SK-N-SH (cell line): ENCODE measurements at regions not wholly inside any gene's neighbourhood (a gene's known extent, or its start where the extent isn't known, plus 50 kb on each side); places are given as distances from the start of the nearest gene placed in this dataset.

Source experiments
- CTCF ChIA-PET: fragments of 300-600, 350-600 bp; formaldehyde crosslinking; extraction: SDS; loops from one replicate; lab custom pipeline; 2021; lab: Yijun Ruan, JAX
- POLR2A ChIA-PET: fragments of 350-600 bp; sonication (Branson Sonifier 250); formaldehyde crosslinking; extraction: SDS; loops from one replicate; lab custom pipeline; 2020; ENCODE audit warnings: antibody characterized with exemption, inconsistent platforms; lab: Yijun Ruan, JAX
- DNase-seq: peaks from one replicate; pipeline ENCODE4 v3.0.0; 2012
- H2AFZ ChIP-seq: fragments of 200-600 bp; sonication (generic); 2 replicates; pipeline ENCODE4 v1.8.1; 2016; ENCODE audit warnings: antibody characterized with exemption, mild to moderate bottlenecking, low read depth
- H3F3A ChIP-seq: fragments of 200-600 bp; sonication (generic); replicated peaks from 2 replicates; pipeline ENCODE3; 2016; ENCODE audit warnings: antibody characterized with exemption, mild to moderate bottlenecking; ENCODE audit not compliant: insufficient read depth
- H3K27ac ChIP-seq, 2 experiments: fragments of 200-500 bp in 1 of 2; fragments of 200-600 bp in 1 of 2; sonication (Bioruptor generic) in 1 of 2; sonication (generic), shearing (Covaris generic) in 1 of 2; 2 replicates each; pipeline versions ENCODE4 v1.5.1 to v1.6.1; 2014 to 2016; ENCODE audit warnings: low read depth in 2 of 2, inconsistent platforms in 1 of 2, low read length in 1 of 2, mild to moderate bottlenecking in 1 of 2, mixed read lengths in 1 of 2
- H3K27me3 ChIP-seq: fragments of 200-600 bp; sonication (generic), shearing (Covaris generic); 2 replicates; pipeline ENCODE4 v1.6.1; 2016; ENCODE audit warnings: mixed run types; ENCODE audit not compliant: insufficient read depth
- H3K36me3 ChIP-seq, 2 experiments: fragments of 200-500 bp in 1 of 2; fragments of 200-600 bp in 1 of 2; sonication (Bioruptor generic) in 1 of 2; sonication (generic) in 1 of 2; replicated peaks in 1 of 2; 2 replicates each; pipeline versions ENCODE3 to v1.5.1; 2014 to 2016; ENCODE audit warnings: low read length in 1 of 2, mild to moderate bottlenecking in 1 of 2; ENCODE audit not compliant: insufficient read depth in 2 of 2, control insufficient read depth in 1 of 2
- H3K4me1 ChIP-seq, 2 experiments: fragments of 200-500 bp in 1 of 2; fragments of 200-600 bp in 1 of 2; sonication (Bioruptor generic) in 1 of 2; sonication (generic), shearing (Covaris generic) in 1 of 2; 2 replicates each; pipeline versions ENCODE4 v1.5.1 to v1.6.1; 2014 to 2016; ENCODE audit warnings: low read depth in 1 of 2, low read length in 1 of 2, mixed run types in 1 of 2; ENCODE audit not compliant: insufficient read depth in 2 of 2, control insufficient read depth in 1 of 2
- H3K4me2 ChIP-seq: fragments of 200-600 bp; sonication (generic), shearing (Covaris generic); 2 replicates; pipeline ENCODE4 v1.6.1; 2017; ENCODE audit warnings: mixed run types
- H3K4me3 ChIP-seq, 2 experiments: fragments of 200-500 bp in 1 of 2; fragments of 200-600 bp in 1 of 2; sonication (Bioruptor generic) in 1 of 2; sonication (generic), shearing (Covaris generic) in 1 of 2; 2 replicates each; pipeline versions ENCODE4 v1.5.1 to v1.8.1; 2014 to 2016; ENCODE audit warnings: low read depth in 2 of 2, inconsistent platforms in 1 of 2, low read length in 1 of 2, mild to moderate bottlenecking in 1 of 2, mixed read lengths in 1 of 2, moderate library complexity in 1 of 2
- H3K79me2 ChIP-seq: fragments of 200-600 bp; sonication (generic); 2 replicates; pipeline ENCODE4 v1.8.1; 2017; ENCODE audit warnings: mild to moderate bottlenecking; ENCODE audit not compliant: insufficient read depth
- H3K9ac ChIP-seq: fragments of 200-600 bp; sonication (generic); 2 replicates; pipeline ENCODE4 v1.6.1; 2017; ENCODE audit warnings: mixed run types
- H3K9me2 ChIP-seq: fragments of 200-600 bp; sonication (generic); 2 replicates; pipeline ENCODE4 v1.6.1; 2017; ENCODE audit warnings: mixed run types
- H3K9me3 ChIP-seq: fragments of 200-600 bp; sonication (generic); 2 replicates; pipeline ENCODE4 v1.6.1; 2017; ENCODE audit warnings: mixed run types, mild to moderate bottlenecking, moderate library complexity
- H4K20me1 ChIP-seq: fragments of 200-600 bp; sonication (generic); 2 replicates; pipeline ENCODE4 v1.6.1; 2017; ENCODE audit warnings: mild to moderate bottlenecking, mixed run types; ENCODE audit not compliant: insufficient read depth
- FOXM1 ChIP-seq: IDR thresholded peaks from 2 replicates; pipeline ENCODE4 v1.4.0; 2012; ENCODE audit warnings: low read depth, mild to moderate bottlenecking
- GATA2 ChIP-seq: sonication (generic); formaldehyde crosslinking; IDR thresholded peaks from 2 replicates; pipeline ENCODE4 v1.5.0; 2020; ENCODE audit warnings: mild to moderate bottlenecking, missing genetic modification reagents
- IRF3 ChIP-seq: fragments of 150-350 bp; IDR thresholded peaks from 2 replicates; pipeline ENCODE4 v1.6.1; 2016; ENCODE audit warnings: mild to moderate bottlenecking, low read depth, low read length
- JUND ChIP-seq: IDR thresholded peaks from 2 replicates; pipeline ENCODE4 v1.4.0; 2012
- MAX ChIP-seq: IDR thresholded peaks from 2 replicates; pipeline ENCODE4 v1.4.0; 2012; ENCODE audit warnings: low read depth
- NRF1 ChIP-seq: IDR thresholded peaks from 2 replicates; pipeline ENCODE4 v1.6.1; 2012; ENCODE audit warnings: low read depth, mild to moderate bottlenecking, low read length
- PBX3 ChIP-seq: IDR thresholded peaks from 2 replicates; pipeline ENCODE4; 2012
- RAD21 ChIP-seq: IDR thresholded peaks from 2 replicates; pipeline ENCODE4 v1.6.1; 2012; ENCODE audit warnings: mild to moderate bottlenecking, low read length
- RCOR1 ChIP-seq: fragments of 150-350 bp; IDR thresholded peaks from 2 replicates; pipeline ENCODE4 v1.6.1; 2017; ENCODE audit warnings: antibody characterized with exemption, low read length
- REST ChIP-seq: IDR thresholded peaks from 2 replicates; pipeline ENCODE4 v1.6.1; 2012; ENCODE audit warnings: mild to moderate bottlenecking, low read depth, low read length, moderate library complexity
- RXRA ChIP-seq: IDR thresholded peaks from 2 replicates; pipeline ENCODE4 v1.4.0; 2012; ENCODE audit warnings: low read depth, mild to moderate bottlenecking, borderline replicate concordance
- SIN3A ChIP-seq: IDR thresholded peaks from 2 replicates; pipeline ENCODE4 v1.6.1; 2012; ENCODE audit warnings: low read depth, mild to moderate bottlenecking, low read length, moderate library complexity, borderline replicate concordance
- TAF1 ChIP-seq: IDR thresholded peaks from 2 replicates; pipeline ENCODE4 v1.6.1; 2012; ENCODE audit warnings: low read depth, mild to moderate bottlenecking, low read length, moderate library complexity, borderline replicate concordance
- TCF12 ChIP-seq: IDR thresholded peaks from 2 replicates; pipeline ENCODE4 v1.4.0; 2012
- TEAD4 ChIP-seq: IDR thresholded peaks from 2 replicates; pipeline ENCODE4 v1.4.0; 2012; ENCODE audit warnings: mild to moderate bottlenecking, borderline replicate concordance; ENCODE audit not compliant: insufficient read depth
- USF2 ChIP-seq: fragments of 150-350 bp; IDR thresholded peaks from 2 replicates; pipeline ENCODE4 v1.6.1; 2017; ENCODE audit warnings: antibody characterized with exemption, low read length, low read depth, borderline replicate concordance
- YY1 ChIP-seq: IDR thresholded peaks from 2 replicates; pipeline ENCODE4 v1.4.0; 2012; ENCODE audit warnings: low read depth, mild to moderate bottlenecking
- ZBTB33 ChIP-seq: IDR thresholded peaks from 2 replicates; pipeline ENCODE4 v1.4.0; 2012; ENCODE audit warnings: low read depth, borderline replicate concordance
- WGBS: methylation state at CpG from one replicate; pipeline ENCODE4 v1.1.6; 2017; ENCODE audit warnings: low lambda C conversion rate; 5-methylcytosine and 5-hydroxymethylcytosine counted together

GRCh38 chr5:88450239-88450638, 181.6 kb upstream of the TMEM161B start:
- no peak overlapping the region for H3K9ac ChIP-seq
- H3K27me3 ChIP-seq, result no peaks in the 10 kb centered on the region
- POLR2A ChIA-PET, result no interaction called here
- H3K36me3 ChIP-seq, result no peaks in the 10 kb centered on the region
- CTCF ChIA-PET, result no interaction called here
- no peaks in the 10 kb centered on the region for H4K20me1 ChIP-seq
- H3K9me2 ChIP-seq, result no peaks in the 10 kb centered on the region
- H3K4me1 ChIP-seq, result no peaks in the 10 kb centered on the region
- H3K79me2 ChIP-seq, result no peaks in the 10 kb centered on the region
- DNase-seq, result no peak
- no peak overlapping the region for H2AFZ ChIP-seq
- H3K4me3 ChIP-seq, result no peak overlapping the region
- H3K4me2 ChIP-seq, result no peak overlapping the region
- H3K9me3 ChIP-seq, result no peaks in the 10 kb centered on the region
- TF ChIP-seq NRF1, result no peak
- no peak for TF ChIP-seq IRF3
- TF ChIP-seq TEAD4, result no peak
- TF ChIP-seq MAX, result no peak
- TF ChIP-seq USF2, result no peak
- no peak for TF ChIP-seq RCOR1
- TF ChIP-seq SIN3A, result no peak
- TF ChIP-seq RXRA, result no peak
- TF ChIP-seq RAD21, result no peak
- no peaks in the 10 kb centered on the region for H3F3A ChIP-seq
- WGBS, result 3% methylated on average over 2 of the region's 2 CpGs
- no peak overlapping the region for H3K27ac ChIP-seq

GRCh38 chr5:88438006-88438405, 169.4 kb upstream of the TMEM161B start:
- Histone ChIP-seq H3K79me2 (no peaks in the 10 kb centered on the region), H3K36me3 (no peaks in the 10 kb centered on the region), H3K4me1 (no peaks in the 10 kb centered on the region), H2AFZ (no peak overlapping the region), H3K9me3 (no peaks in the 10 kb centered on the region), H4K20me1 (no peaks in the 10 kb centered on the region), H3K9me2 (no peaks in the 10 kb centered on the region), H3K27ac (no peak overlapping the region), H3K4me2 (no peak overlapping the region), H3K4me3 (no peak overlapping the region), H3F3A (no peaks in the 10 kb centered on the region), H3K27me3 (no peaks in the 10 kb centered on the region; the same call in 1 of the 2 replicates), H3K9ac (no peak overlapping the region)
- ChIA-PET POLR2A (no interaction called here), CTCF (no interaction called here)
- DNase-seq, result no peak
- WGBS, result 0% methylated on average over 1 of the region's 1 CpG
- TF ChIP-seq MAX (no peak), PBX3 (no peak), TAF1 (no peak), TCF12 (no peak), REST (no peak), YY1 (no peak), FOXM1 (no peak), JUND (no peak), GATA2 (no peak), RXRA (no peak), NRF1 (no peak), ZBTB33 (no peak)
